WTC11 (cell line): ENCODE measurements at regions not wholly inside any gene's neighbourhood (a gene's known extent, or its start where the extent isn't known, plus 50 kb on each side); places are given as distances from the start of the nearest gene placed in this dataset.

ENCODE experiments used
- ATAC-seq: fragments of 200-7000 bp; cut with Tn5 transposase; 2 replicates; pipeline ENCODE4 v1.10.0; 2021; ENCODE audit warnings: mild to moderate bottlenecking, moderate library complexity
- CTCF ChIA-PET: fragments of 300-600 bp; sonication (Branson Sonifier 250); formaldehyde crosslinking; loops from one replicate; lab custom pipeline; 2021; ENCODE audit warnings: antibody characterized with exemption; lab: Charles Lee
- POLR2A ChIA-PET: fragments of 350-600 bp; sonication (Branson Sonifier 250); formaldehyde crosslinking; loops from one replicate; lab custom pipeline; 2021; ENCODE audit warnings: antibody characterized with exemption; lab: Charles Lee
- DNase-seq: peaks from one replicate; pipeline ENCODE4 v3.0.0; 2021; ENCODE audit warnings: low spot score
- H3K27ac Mint-ChIP-seq: 2 replicates; pipeline ENCODE4 v1.8.0; 2021; ENCODE audit warnings: mixed read lengths
- H3K27me3 Mint-ChIP-seq: 2 replicates; pipeline ENCODE4 v1.8.0; 2021; ENCODE audit warnings: low read depth, mild to moderate bottlenecking, moderate library complexity, mixed read lengths
- H3K36me3 Mint-ChIP-seq: 2 replicates; pipeline ENCODE4 v1.8.0; 2021; ENCODE audit warnings: mixed read lengths
- H3K4me1 Mint-ChIP-seq: 2 replicates; pipeline ENCODE4 v1.8.0; 2022; ENCODE audit warnings: mixed read lengths
- H3K4me3 Mint-ChIP-seq: 2 replicates; pipeline ENCODE4 v1.8.0; 2021; ENCODE audit warnings: mild to moderate bottlenecking, moderate library complexity, mixed read lengths
- H3K9me3 Mint-ChIP-seq: 2 replicates; pipeline ENCODE4 v1.8.0; 2021; ENCODE audit warnings: mixed read lengths
- ATF2 ChIP-seq: sonication (generic); formaldehyde crosslinking; IDR thresholded peaks from 2 replicates; pipeline ENCODE4 v1.8.1; 2022; ENCODE audit warnings: low read depth, missing genetic modification reagents, borderline replicate concordance
- CTCF ChIP-seq: fragments of 200-600 bp; IDR thresholded peaks from 2 replicates; pipeline ENCODE4 v1.8.0; 2022; ENCODE audit warnings: antibody characterized with exemption
- FOXJ3 ChIP-seq: sonication (generic); formaldehyde crosslinking; IDR thresholded peaks from 2 replicates; pipeline ENCODE4 v1.9.0; 2021; ENCODE audit warnings: missing genetic modification reagents, mild to moderate bottlenecking, borderline replicate concordance
- FOXK1 ChIP-seq: sonication (generic); formaldehyde crosslinking; IDR thresholded peaks from 2 replicates; pipeline ENCODE4 v1.8.0; 2022; ENCODE audit warnings: mild to moderate bottlenecking, moderate library complexity, missing genetic modification reagents
- FOXP1 ChIP-seq: sonication (generic); formaldehyde crosslinking; IDR thresholded peaks from 2 replicates; pipeline ENCODE4 v1.8.0; 2022; ENCODE audit warnings: missing genetic modification reagents, mild to moderate bottlenecking, moderate library complexity, borderline replicate concordance
- GABPB1 ChIP-seq: sonication (generic); formaldehyde crosslinking; IDR thresholded peaks from 2 replicates; pipeline ENCODE4 v1.8.1; 2023; ENCODE audit warnings: mild to moderate bottlenecking, missing genetic modification reagents
- IRF2 ChIP-seq: sonication (generic); formaldehyde crosslinking; IDR thresholded peaks from 2 replicates; pipeline ENCODE4 v1.8.0; 2022; ENCODE audit warnings: low read depth, missing genetic modification reagents, borderline replicate concordance
- JAZF1 ChIP-seq: fragments of 250-450 bp; sonication (Bioruptor Pico); IDR thresholded peaks from 2 replicates; pipeline ENCODE4 v1.9.0; 2021; ENCODE audit warnings: moderate library complexity, mild to moderate bottlenecking, inconsistent platforms
- NFYB ChIP-seq: sonication (generic); formaldehyde crosslinking; conservative IDR thresholded peaks from 2 replicates; pipeline ENCODE4 v1.8.0; 2022; ENCODE audit warnings: low read depth, missing genetic modification reagents
- RORB ChIP-seq: fragments of 250-450 bp; sonication (Bioruptor Pico); IDR thresholded peaks from 2 replicates; pipeline ENCODE4 v1.9.0; 2021; ENCODE audit warnings: mild to moderate bottlenecking
- SMAD4 ChIP-seq: sonication (generic); formaldehyde crosslinking; IDR thresholded peaks from 2 replicates; pipeline ENCODE4 v1.8.0; 2022; ENCODE audit warnings: mild to moderate bottlenecking, missing genetic modification reagents
- TCF7 ChIP-seq: sonication (generic); formaldehyde crosslinking; IDR thresholded peaks from 2 replicates; pipeline ENCODE4 v1.8.0; 2022; ENCODE audit warnings: mild to moderate bottlenecking, low read depth, missing genetic modification reagents, moderate library complexity
- TP53 ChIP-seq: sonication (generic); formaldehyde crosslinking; IDR thresholded peaks from 2 replicates; pipeline ENCODE4 v1.8.1; 2023; ENCODE audit warnings: mild to moderate bottlenecking, missing genetic modification reagents
- ZBTB21 ChIP-seq: sonication (generic); formaldehyde crosslinking; IDR thresholded peaks from 2 replicates; pipeline ENCODE4 v1.8.1; 2023; ENCODE audit warnings: mild to moderate bottlenecking, missing genetic modification reagents, borderline replicate concordance
- ZNF219 ChIP-seq: sonication (generic); formaldehyde crosslinking; IDR thresholded peaks from 2 replicates; pipeline ENCODE4 v1.8.0; 2023; ENCODE audit warnings: missing genetic modification reagents, mild to moderate bottlenecking, borderline replicate concordance
- ZNF423 ChIP-seq: fragments of 250-450 bp; sonication (Bioruptor Pico); IDR thresholded peaks from 2 replicates; pipeline ENCODE4 v2.1.2; 2022; ENCODE audit warnings: mild to moderate bottlenecking, moderate library complexity
- ZNF425 ChIP-seq: fragments of 250-450 bp; sonication (Bioruptor Pico); conservative IDR thresholded peaks from 2 replicates; pipeline ENCODE4 v1.9.0; 2021; ENCODE audit warnings: mild to moderate bottlenecking
- ZNF671 ChIP-seq: fragments of 250-450 bp; sonication (Bioruptor Pico); IDR thresholded peaks from 2 replicates; pipeline ENCODE4 v1.8.0; 2021; ENCODE audit warnings: mild to moderate bottlenecking
- TF ChIP-seq, protein P1 (sequence below): sonication (generic); formaldehyde crosslinking; IDR thresholded peaks from 2 replicates; pipeline ENCODE4 v1.8.1; 2022; ENCODE audit warnings: missing genetic modification reagents, borderline replicate concordance
- TF ChIP-seq, protein P2 (sequence below): sonication (generic); formaldehyde crosslinking; IDR thresholded peaks from 2 replicates; pipeline ENCODE4 v1.8.0; 2023; ENCODE audit warnings: missing genetic modification reagents
- TF ChIP-seq, protein P3 (sequence below): fragments of 250-450 bp; sonication (Bioruptor Pico); IDR thresholded peaks from 2 replicates; pipeline ENCODE4 v1.9.0; 2021; ENCODE audit warnings: mild to moderate bottlenecking
- TF ChIP-seq, protein P4 (sequence below): sonication (generic); formaldehyde crosslinking; conservative IDR thresholded peaks from 2 replicates; pipeline ENCODE4 v1.8.1; 2022; ENCODE audit warnings: mild to moderate bottlenecking, missing genetic modification reagents

- no peak for TF ChIP-seq ZNF219 (CRISPR knock-in tag)
- TF ChIP-seq, protein P1, sequence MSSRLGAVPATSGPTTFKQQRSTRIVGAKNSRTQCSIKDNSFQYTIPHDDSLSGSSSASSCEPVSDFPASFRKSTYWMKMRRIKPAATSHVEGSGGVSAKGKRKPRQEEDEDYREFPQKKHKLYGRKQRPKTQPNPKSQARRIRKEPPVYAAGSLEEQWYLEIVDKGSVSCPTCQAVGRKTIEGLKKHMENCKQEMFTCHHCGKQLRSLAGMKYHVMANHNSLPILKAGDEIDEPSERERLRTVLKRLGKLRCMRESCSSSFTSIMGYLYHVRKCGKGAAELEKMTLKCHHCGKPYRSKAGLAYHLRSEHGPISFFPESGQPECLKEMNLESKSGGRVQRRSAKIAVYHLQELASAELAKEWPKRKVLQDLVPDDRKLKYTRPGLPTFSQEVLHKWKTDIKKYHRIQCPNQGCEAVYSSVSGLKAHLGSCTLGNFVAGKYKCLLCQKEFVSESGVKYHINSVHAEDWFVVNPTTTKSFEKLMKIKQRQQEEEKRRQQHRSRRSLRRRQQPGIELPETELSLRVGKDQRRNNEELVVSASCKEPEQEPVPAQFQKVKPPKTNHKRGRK = no peak
Measured at GRCh38 chr7:136104269-136104603, 127.1 kb upstream of the MTPN start (continued).

GRCh38 chr7:136103545-136104268 is 126.5 kb upstream of the MTPN start:
- Mint-ChIP-seq H3K27me3 (no peaks in the 10 kb centered on the region; the same call in 1 of the 2 replicates), H3K4me3 (no peak overlapping the region), H3K4me1 (no peaks in the 10 kb centered on the region), H3K9me3 (peaks cover 60% of the 10 kb centered on the region), H3K36me3 (peaks cover 16% of the 10 kb centered on the region), H3K27ac (no peak overlapping the region)
- ChIA-PET CTCF (interaction anchor here (1.1 kb wide), 1 partner anchor 11 kb away, joined by 7 read pairs; no protein-coding TSS in a partner anchor), POLR2A (no interaction called here)
- TF ChIP-seq ZNF219 (CRISPR knock-in tag) (no peak), TCF7 (CRISPR knock-in tag) (no peak), ZNF671 (CRISPR knock-in tag) (no peak), FOXJ3 (CRISPR knock-in tag) (no peak), FOXP1 (CRISPR knock-in tag) (no peak), IRF2 (CRISPR knock-in tag) (no peak), ATF2 (no peak), GABPB1 (CRISPR knock-in tag) (no peak), RORB (CRISPR knock-in tag) (no peak), ZNF425 (CRISPR knock-in tag) (no peak), NFYB (no peak), SMAD4 (no peak)
- TF ChIP-seq, protein P2, sequence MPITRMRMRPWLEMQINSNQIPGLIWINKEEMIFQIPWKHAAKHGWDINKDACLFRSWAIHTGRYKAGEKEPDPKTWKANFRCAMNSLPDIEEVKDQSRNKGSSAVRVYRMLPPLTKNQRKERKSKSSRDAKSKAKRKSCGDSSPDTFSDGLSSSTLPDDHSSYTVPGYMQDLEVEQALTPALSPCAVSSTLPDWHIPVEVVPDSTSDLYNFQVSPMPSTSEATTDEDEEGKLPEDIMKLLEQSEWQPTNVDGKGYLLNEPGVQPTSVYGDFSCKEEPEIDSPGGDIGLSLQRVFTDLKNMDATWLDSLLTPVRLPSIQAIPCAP (CRISPR knock-in tag) = no peak
- TF ChIP-seq, protein P3, sequence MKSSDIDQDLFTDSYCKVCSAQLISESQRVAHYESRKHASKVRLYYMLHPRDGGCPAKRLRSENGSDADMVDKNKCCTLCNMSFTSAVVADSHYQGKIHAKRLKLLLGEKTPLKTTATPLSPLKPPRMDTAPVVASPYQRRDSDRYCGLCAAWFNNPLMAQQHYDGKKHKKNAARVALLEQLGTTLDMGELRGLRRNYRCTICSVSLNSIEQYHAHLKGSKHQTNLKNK (CRISPR knock-in tag) = no peak
- DNase-seq (no peak), ATAC-seq (no peak)

DNA sequence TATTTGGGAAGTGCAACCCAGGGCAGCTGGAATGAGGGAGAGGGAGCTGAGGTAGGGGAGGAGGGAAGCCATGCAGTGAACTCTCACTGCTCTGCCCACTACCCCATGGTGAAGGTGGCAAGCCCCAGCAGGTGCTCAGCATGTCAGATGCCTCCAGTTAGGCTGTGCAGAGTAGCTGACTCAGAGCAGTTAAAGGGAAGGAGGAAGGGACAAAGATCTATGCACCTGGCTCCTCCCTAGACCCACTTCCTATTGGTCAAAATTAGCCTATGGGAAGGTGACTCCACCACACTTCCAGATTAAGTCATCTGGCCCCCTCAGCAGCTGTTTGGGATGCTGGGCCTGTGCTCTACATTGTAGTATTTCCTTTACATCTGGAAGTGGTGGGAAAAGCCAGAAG is 125.7 kb upstream of the MTPN start:
- Mint-ChIP-seq H3K4me3 (no peak overlapping the region), H3K27ac (no peak overlapping the region), H3K27me3 (no peaks in the 10 kb centered on the region; the same call in 1 of the 2 replicates), H3K36me3 (peaks cover 16% of the 10 kb centered on the region), H3K9me3 (peaks cover 60% of the 10 kb centered on the region), H3K4me1 (no peaks in the 10 kb centered on the region)
- CTCF ChIA-PET = interaction anchor here (1.0 kb wide), 1 partner anchor 12 kb away, joined by 9 read pairs; no protein-coding TSS in a partner anchor
- DNase-seq (no peak), ATAC-seq (no peak)
- POLR2A ChIA-PET = interaction anchor here (1.4 kb wide), 1 partner anchor 12 kb away, joined by 3 read pairs; no protein-coding TSS in a partner anchor
- TF ChIP-seq ZNF423 (CRISPR knock-in tag) (no peak), ZBTB21 (CRISPR knock-in tag) (no peak), CTCF (no peak), FOXK1 (CRISPR knock-in tag) (no peak), JAZF1 (no peak), ATF2 (no peak), TP53 (CRISPR knock-in tag) (no peak)
- TF ChIP-seq, protein P3 (CRISPR knock-in tag) = no peak
- TF ChIP-seq, protein P4, sequence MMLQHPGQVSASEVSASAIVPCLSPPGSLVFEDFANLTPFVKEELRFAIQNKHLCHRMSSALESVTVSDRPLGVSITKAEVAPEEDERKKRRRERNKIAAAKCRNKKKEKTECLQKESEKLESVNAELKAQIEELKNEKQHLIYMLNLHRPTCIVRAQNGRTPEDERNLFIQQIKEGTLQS = no peak
